GM19328 (cell line): ENCODE measurements at regions not wholly inside any gene's neighbourhood (a gene's known extent, or its start where the extent isn't known, plus 50 kb on each side); places are given as distances from the start of the nearest gene placed in this dataset.
A peak's percentile ranks its signal among the peaks of the same experiment; 100 is the strongest.
"Not testable (repeated sequence)": the region's sequence is repeated elsewhere in the genome, so short reads cannot be mapped to it uniquely, and the experiment has no call there.

ENCODE experiments used
- ATAC-seq: cut with Tn5 transposase; IDR thresholded peaks from one replicate; pipeline ENCODE4 v1.9.1; 2021; ENCODE audit warnings: mild to moderate bottlenecking, moderate library complexity; ENCODE audit not compliant: unreplicated experiment

- no peak for ATAC-seq
Observed at GRCh38 chr7:148507787-148508186, 82.8 kb upstream of the C7orf33 start.

DNA sequence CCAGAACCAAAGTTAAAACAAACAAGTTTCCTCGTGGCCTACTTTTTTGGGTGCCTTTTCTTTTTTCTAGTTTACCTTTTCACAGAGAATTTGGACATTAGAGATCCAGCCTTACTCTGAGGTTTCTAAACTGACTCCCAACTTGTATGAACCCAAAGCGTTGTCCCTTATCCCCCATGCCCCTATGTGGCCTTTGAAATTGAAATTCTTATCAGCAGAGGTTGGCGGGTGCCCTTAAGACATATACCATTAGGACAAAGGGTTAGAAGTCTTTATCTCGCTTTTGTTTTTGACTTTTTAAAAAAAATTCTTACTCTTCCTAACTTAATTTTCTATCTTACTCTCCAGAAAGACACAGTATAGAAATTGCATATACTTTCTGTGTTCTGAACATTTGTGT, 76.3 kb upstream of the C7orf33 start:
- ATAC-seq = no peak

- no peak for ATAC-seq
Observed at GRCh38 chr7:148515237-148515636, 75.3 kb upstream of the C7orf33 start.

DNA sequence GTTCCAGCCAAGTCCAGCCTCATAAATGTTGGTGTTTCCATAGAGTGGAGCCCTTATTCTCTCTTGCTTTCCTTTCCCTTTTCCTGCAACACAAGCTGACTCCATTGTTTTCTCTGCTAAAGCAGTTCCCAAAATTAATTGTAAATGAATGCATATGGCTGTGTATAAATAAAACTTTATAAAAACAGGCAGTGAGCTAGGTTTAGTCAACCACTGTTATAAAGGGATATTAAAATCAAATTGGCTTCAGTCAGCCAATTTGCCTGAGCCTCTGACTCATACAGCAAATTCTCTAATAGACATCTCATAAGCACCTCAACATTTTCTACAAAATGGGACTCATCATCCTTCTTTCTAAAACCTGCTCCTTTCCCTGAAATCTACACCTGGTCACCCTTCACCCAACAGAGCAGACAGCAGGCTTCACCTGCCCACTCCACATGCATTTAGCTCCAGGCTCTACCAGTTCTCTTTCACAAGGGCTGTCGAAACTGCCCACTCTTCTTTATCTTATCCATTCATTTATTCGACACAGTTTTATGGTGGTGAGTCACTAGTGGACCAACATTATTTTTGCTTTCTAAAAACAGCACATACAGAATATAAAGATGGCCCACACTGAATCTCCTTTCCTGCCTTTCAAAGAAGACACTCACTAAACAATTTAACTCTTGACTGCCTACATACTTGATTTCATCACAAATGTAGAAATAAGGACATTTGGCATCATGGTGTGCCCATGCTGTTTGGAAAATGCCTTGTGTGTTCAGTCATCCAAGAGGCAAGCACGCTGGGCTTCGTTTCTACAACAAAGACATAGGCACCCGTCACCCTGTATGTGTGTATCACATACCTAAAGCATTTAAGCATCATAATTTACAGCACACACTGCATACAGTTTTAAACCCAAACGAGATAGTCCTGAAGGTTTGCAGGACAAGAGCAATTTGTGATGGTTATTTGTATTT, 74.6 kb upstream of the C7orf33 start:
- no peak for ATAC-seq

DNA sequence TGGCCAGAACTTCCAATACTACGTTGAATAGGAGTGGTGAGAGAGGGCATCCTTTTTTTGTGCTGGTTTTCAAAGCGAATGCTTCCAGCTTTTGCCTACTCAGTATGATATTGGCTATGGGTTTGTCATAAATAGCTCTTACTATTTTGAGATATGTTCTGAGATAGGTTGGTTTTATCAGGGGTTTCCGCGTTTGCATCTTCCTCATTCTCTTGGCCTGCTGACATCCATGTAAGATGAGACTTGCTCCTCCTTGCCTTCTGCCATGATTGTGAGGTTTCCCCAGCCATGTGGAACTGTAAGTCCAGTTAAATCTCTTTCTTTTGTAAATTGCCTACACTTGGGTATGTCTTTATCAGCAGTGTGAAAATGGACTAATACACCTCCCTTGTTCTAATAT, 71.2 kb upstream of the C7orf33 start:
- not testable (repeated sequence) for ATAC-seq

GRCh38 chr7:148521271-148521670, 69.3 kb upstream of the C7orf33 start:
- no peak for ATAC-seq

DNA sequence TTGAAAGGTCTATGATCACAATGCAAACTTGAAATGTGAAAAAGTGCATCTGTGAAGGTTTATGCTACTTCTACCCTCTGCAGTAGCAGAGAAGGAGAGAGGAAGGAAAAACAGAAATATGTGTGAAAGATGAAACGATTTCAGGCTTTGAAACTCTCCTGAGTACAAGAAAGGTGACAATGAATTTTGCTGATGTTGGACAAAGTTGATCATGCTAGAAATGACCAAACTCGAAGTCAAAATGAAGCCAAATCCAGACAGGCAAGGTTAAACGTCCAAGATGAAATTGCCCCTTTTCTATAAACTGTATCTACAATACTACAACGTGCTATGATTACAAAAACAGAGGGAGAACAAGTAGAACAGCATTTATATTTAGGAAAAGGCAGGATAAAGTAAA, 67.0 kb upstream of the C7orf33 start:
- no peak for ATAC-seq

- ATAC-seq = no peak
Observed at GRCh38 chr7:148524479-148525224, 65.9 kb upstream of the C7orf33 start.

GRCh38 chr7:148527717-148528168, 62.8 kb upstream of the C7orf33 start:
- peak; percentile 90 for ATAC-seq

DNA sequence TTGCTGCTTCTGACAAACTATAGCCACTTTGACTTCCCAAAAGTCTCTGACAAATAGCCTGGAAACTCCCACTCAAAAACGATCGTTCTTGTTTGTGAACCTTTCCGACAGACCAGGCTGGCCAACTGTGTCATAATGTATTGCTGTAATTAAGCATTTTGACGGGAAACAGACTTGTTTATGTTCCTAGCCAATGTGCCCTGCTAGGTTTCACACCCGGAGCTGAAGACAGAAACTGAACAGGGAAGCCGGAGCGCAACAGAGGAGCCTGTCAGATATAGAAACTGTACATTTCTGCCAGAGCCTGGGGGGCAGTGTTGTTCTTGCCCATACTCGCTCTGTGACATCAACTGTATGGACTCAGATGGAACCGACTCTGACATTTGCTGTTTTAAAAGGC, 55.3 kb upstream of the C7orf33 start:
- no peak for ATAC-seq

DNA sequence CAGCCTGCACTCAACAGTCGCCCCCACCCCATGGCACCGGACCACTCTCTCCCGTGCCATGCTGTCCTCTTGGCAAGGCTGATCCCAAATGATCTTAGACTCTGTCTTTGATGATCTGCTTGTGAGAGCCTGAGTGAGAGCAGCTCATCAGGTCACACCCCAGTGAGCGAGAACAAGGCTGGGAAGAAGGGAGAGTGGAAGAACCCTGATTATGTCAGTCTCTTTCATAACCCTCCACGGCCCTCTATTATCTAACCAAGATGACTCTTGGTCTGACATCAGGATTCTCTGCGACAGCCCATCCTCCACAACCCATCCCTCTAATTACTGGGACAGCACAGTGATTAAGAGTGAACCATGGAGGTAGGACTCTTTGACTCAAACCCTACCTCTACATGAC, 53.1 kb upstream of the C7orf33 start:
- no peak for ATAC-seq

DNA sequence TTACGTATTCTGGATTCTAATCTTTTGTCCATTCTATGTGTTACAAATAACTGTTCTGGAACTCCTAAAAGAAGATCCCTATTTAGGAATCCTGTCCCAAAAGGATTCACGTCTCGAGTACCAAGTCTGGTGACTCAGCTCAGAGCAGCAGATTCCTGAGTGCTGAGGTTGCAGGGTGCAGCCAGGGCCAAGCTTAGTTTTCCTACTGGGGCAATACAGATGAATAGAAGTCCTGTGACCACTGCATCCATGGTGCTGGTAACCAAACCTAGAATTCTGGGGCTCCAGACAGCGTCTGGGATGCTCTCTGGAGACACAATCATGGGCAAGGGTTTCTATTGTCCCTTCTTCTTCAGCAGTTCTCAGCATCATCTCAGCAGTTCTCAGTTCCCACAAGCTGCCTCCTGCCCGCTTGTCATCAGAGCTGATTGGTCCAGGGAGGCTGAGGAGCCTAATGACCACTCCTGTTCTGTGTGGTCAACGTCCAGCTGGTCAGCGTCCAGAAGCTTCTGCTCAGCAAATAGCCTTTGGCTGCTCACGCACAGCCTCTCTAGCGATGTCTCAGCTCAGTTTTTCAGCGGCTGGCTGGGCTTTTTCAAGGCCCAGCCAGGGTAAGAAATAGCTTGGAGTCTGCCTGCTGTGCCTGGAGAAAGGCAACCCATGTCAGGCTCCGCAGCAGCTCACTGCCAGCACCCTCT, 50.4 kb upstream of the C7orf33 start:
- ATAC-seq = no peak
